Vagina (tissue), 2 donors: ENCODE measurements at regions not wholly inside any gene's neighbourhood (a gene's known extent, or its start where the extent isn't known, plus 50 kb on each side); places are given as distances from the start of the nearest gene placed in this dataset.

Experiments
- CTCF ChIP-seq, 3 experiments: fragments of 450-650 bp in 2 of 3; fragments of 200-600 bp in 1 of 3; sonication (generic) in 1 of 3; IDR thresholded peaks; one replicate each; pipeline ENCODE4 v1.5.1; 2017 to 2019; ENCODE audit warnings: antibody characterized with exemption in 3 of 3, mild to moderate bottlenecking in 2 of 3, moderate library complexity in 2 of 3
- POLR2AphosphoS5 ChIP-seq, 2 donors: sonication (generic); formaldehyde crosslinking; IDR thresholded peaks; one replicate each; pipeline ENCODE4 v1.9.0; 2017; ENCODE audit warnings: antibody characterized with exemption in 2 of 2, mild to moderate bottlenecking in 2 of 2, low read depth in 1 of 2; ENCODE audit not compliant: insufficient read depth in 1 of 2

GRCh38 chr10:4266416-4267085 lies 481.5 kb upstream of the KLF6 start:
- TF ChIP-seq CTCF (IDR thresholded peaks at IDR 0.05) (no peak), POLR2AphosphoS5 (IDR thresholded peaks at IDR 0.05; ENCODE audit: insufficient read depth in 1 of 2, low read depth in 1 of 2) (peak in 1 of 2 donors; percentile 55)
